GM23338 (cell line): ENCODE measurements at regions not wholly inside any gene's neighbourhood (a gene's known extent, or its start where the extent isn't known, plus 50 kb on each side); places are given as distances from the start of the nearest gene placed in this dataset.

Source experiments
- ATAC-seq: fragments of 200-7000 bp; cut with Tn5 transposase; 3 replicates; pipeline ENCODE4 v1.9.1; 2020
- DNase-seq: peaks from one replicate; pipeline ENCODE4 v3.0.0-alpha.2; 2015; ENCODE audit warnings: low spot score
- H2AFZ ChIP-seq: fragments of 200-600 bp; sonication (generic); 2 replicates; pipeline ENCODE4 v1.8.0; 2016; ENCODE audit warnings: antibody characterized with exemption, mild to moderate bottlenecking, moderate library complexity
- H3F3A ChIP-seq: fragments of 200-600 bp; sonication (generic); replicated peaks from 2 replicates; pipeline ENCODE4 v1.8.0; 2017; ENCODE audit warnings: antibody characterized with exemption, mixed run types, low read depth
- H3K27ac ChIP-seq: fragments of 200-600 bp; sonication (generic); 2 replicates; pipeline ENCODE4 v1.6.1; 2016; ENCODE audit warnings: low read depth
- H3K27me3 ChIP-seq: fragments of 200-600 bp; sonication (generic); 2 replicates; pipeline ENCODE4 v1.8.0; 2016; ENCODE audit warnings: mild to moderate bottlenecking, mixed run types, moderate library complexity; ENCODE audit not compliant: insufficient read depth
- H3K36me3 ChIP-seq: fragments of 200-600 bp; sonication (generic); 2 replicates; pipeline ENCODE4 v1.8.0; 2016; ENCODE audit warnings: mild to moderate bottlenecking; ENCODE audit not compliant: insufficient read depth
- H3K4me1 ChIP-seq: fragments of 200-600 bp; sonication (generic); 2 replicates; pipeline ENCODE4 v1.8.0; 2016; ENCODE audit warnings: mild to moderate bottlenecking, moderate library complexity; ENCODE audit not compliant: insufficient read depth
- H3K4me2 ChIP-seq: fragments of 200-600 bp; sonication (generic); 2 replicates; pipeline ENCODE4 v1.7.1; 2017; ENCODE audit warnings: mixed run types
- H3K4me3 ChIP-seq: fragments of 200-600 bp; sonication (generic); 2 replicates; pipeline ENCODE4 v1.6.1; 2016; ENCODE audit warnings: mixed run types
- H3K79me2 ChIP-seq: fragments of 200-600 bp; sonication (generic); replicated peaks from 2 replicates; pipeline ENCODE4 v1.8.0; 2017; ENCODE audit warnings: mild to moderate bottlenecking; ENCODE audit not compliant: insufficient read depth
- H3K9me2 ChIP-seq: fragments of 200-600 bp; sonication (generic); 2 replicates; pipeline ENCODE4 v1.8.0; 2017; ENCODE audit not compliant: insufficient read depth
- H4K20me1 ChIP-seq: fragments of 200-600 bp; sonication (generic); replicated peaks from 2 replicates; pipeline ENCODE4 v1.8.0; 2017; ENCODE audit warnings: mild to moderate bottlenecking; ENCODE audit not compliant: insufficient read depth
- H3K27ac Mint-ChIP-seq: 2 replicates; pipeline ENCODE4 v1.8.0; 2020; ENCODE audit warnings: inconsistent platforms, mild to moderate bottlenecking, moderate library complexity, mixed read lengths
- H3K27me3 Mint-ChIP-seq: 3 replicates; pipeline ENCODE4 v1.8.0; 2022; ENCODE audit warnings: low read depth, mild to moderate bottlenecking, moderate library complexity, mixed read lengths, inconsistent platforms; ENCODE audit not compliant: insufficient read depth, poor library complexity
- H3K36me3 Mint-ChIP-seq: 3 replicates; pipeline ENCODE4 v1.8.0; 2021; ENCODE audit warnings: low read depth, mild to moderate bottlenecking, inconsistent platforms, moderate library complexity, mixed read lengths
- H3K4me1 Mint-ChIP-seq: 3 replicates; pipeline ENCODE4 v1.8.0; 2020; ENCODE audit warnings: mild to moderate bottlenecking, inconsistent platforms, mixed read lengths
- H3K4me3 Mint-ChIP-seq: 3 replicates; pipeline ENCODE4 v1.8.0; 2021; ENCODE audit warnings: moderate library complexity, mild to moderate bottlenecking, inconsistent platforms, mixed read lengths
- H3K9me3 Mint-ChIP-seq: 3 replicates; pipeline ENCODE4 v1.8.0; 2020; ENCODE audit warnings: moderate library complexity, mild to moderate bottlenecking, inconsistent platforms, mixed read lengths
- EZH2 ChIP-seq: fragments of 200-600 bp; sonication (generic); IDR thresholded peaks from one replicate; pipeline ENCODE4 v1.8.0; 2017; ENCODE audit warnings: antibody characterized with exemption, mild to moderate bottlenecking, low read depth; ENCODE audit not compliant: unreplicated experiment
- EZH2phosphoT487 ChIP-seq: fragments of 200-600 bp; sonication (generic); IDR thresholded peaks from one replicate; pipeline ENCODE4 v1.8.1; 2018; ENCODE audit warnings: antibody characterized with exemption; ENCODE audit not compliant: unreplicated experiment
- NANOG ChIP-seq: IDR thresholded peaks from 2 replicates; pipeline ENCODE4 v1.6.1; 2016; ENCODE audit warnings: antibody characterized with exemption, borderline replicate concordance
- POLR2AphosphoS5 ChIP-seq: IDR thresholded peaks from 2 replicates; pipeline ENCODE4 v1.6.1; 2016; ENCODE audit warnings: antibody characterized with exemption, low read depth
- ZNF114 ChIP-seq: fragments of 250-450 bp; sonication (Bioruptor Pico); IDR thresholded peaks from 2 replicates; pipeline ENCODE4 v1.5.0; 2020; ENCODE audit warnings: mild to moderate bottlenecking, moderate library complexity
- ZNF331 ChIP-seq: fragments of 250-450 bp; sonication (Bioruptor Pico); IDR thresholded peaks from 2 replicates; pipeline ENCODE4 v1.5.0; 2020; ENCODE audit warnings: low read depth, mild to moderate bottlenecking, moderate library complexity
- TF ChIP-seq, protein P1 (sequence below): IDR thresholded peaks from 2 replicates; pipeline ENCODE4 v1.6.1; 2016; ENCODE audit warnings: antibody characterized with exemption

DNA sequence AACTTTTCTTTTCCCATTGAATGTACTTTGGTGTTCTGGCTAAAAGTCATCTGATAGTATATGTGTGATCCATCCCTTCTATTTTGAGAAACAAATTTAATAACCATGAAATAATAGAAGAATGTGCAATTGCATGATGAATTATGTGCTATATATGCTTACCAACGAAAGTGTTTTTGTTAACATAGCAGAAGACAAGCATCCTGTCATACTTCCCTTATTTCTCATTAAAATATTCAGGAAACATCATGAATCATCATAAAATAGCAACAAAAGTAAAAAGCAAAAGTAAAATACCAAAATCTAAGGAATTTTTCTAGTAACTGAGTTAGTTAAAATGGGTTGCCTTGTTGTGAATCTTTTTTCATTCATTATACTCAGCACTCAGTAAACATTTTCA lies 409.0 kb upstream of the PDE3A start:
- Histone ChIP-seq H3K36me3 (no peaks in the 10 kb centered on the region), H3K4me3 (no peak overlapping the region), H3K79me2 (no peaks in the 10 kb centered on the region), H3K9me2 (no peaks in the 10 kb centered on the region), H3K4me2 (no peak overlapping the region), H3K27ac (no peak overlapping the region), H4K20me1 (no peaks in the 10 kb centered on the region), H3K27me3 (no peaks in the 10 kb centered on the region), H3K4me1 (0 out of 2 replicates have a peak, but pooled peaks cover 8% of the 10 kb centered on the region), H2AFZ (no peak overlapping the region), H3F3A (no peaks in the 10 kb centered on the region)
- DNase-seq (no peak), ATAC-seq (no peak)
- Mint-ChIP-seq H3K36me3 (no peaks in the 10 kb centered on the region), H3K27me3 (no peaks in the 10 kb centered on the region), H3K9me3 (no peaks in the 10 kb centered on the region), H3K4me1 (0 out of 3 replicates have a peak, but pooled peaks cover 2% of the 10 kb centered on the region), H3K4me3 (no peak overlapping the region), H3K27ac (no peak overlapping the region)
- TF ChIP-seq EZH2 (no peak), ZNF114 (CRISPR knock-in tag) (no peak), POLR2AphosphoS5 (no peak), ZNF331 (no peak), NANOG (no peak)
- TF ChIP-seq, protein P1, sequence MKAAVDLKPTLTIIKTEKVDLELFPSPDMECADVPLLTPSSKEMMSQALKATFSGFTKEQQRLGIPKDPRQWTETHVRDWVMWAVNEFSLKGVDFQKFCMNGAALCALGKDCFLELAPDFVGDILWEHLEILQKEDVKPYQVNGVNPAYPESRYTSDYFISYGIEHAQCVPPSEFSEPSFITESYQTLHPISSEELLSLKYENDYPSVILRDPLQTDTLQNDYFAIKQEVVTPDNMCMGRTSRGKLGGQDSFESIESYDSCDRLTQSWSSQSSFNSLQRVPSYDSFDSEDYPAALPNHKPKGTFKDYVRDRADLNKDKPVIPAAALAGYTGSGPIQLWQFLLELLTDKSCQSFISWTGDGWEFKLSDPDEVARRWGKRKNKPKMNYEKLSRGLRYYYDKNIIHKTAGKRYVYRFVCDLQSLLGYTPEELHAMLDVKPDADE = no peak

- DNase-seq (no peak), ATAC-seq (no peak)
- H3K27ac Mint-ChIP-seq = no peak overlapping the region
- Histone ChIP-seq H4K20me1 (no peaks in the 10 kb centered on the region), H3K9me2 (no peaks in the 10 kb centered on the region), H3K27me3 (no peaks in the 10 kb centered on the region), H3K79me2 (no peaks in the 10 kb centered on the region), H3K4me3 (no peak overlapping the region), H2AFZ (no peak overlapping the region), H3K36me3 (no peaks in the 10 kb centered on the region), H3K4me1 (0 out of 2 replicates have a peak, but pooled peaks cover 10% of the 10 kb centered on the region), H3F3A (no peaks in the 10 kb centered on the region), H3K27ac (no peak overlapping the region), H3K4me2 (no peak overlapping the region)
- no peaks in the 10 kb centered on the region for H3K27me3 Mint-ChIP-seq
- no peaks in the 10 kb centered on the region for H3K36me3 Mint-ChIP-seq
- no peak for TF ChIP-seq EZH2phosphoT487
- TF ChIP-seq ZNF331 = no peak
- no peak for TF ChIP-seq POLR2AphosphoS5
- H3K9me3 Mint-ChIP-seq = no peaks in the 10 kb centered on the region
- H3K4me3 Mint-ChIP-seq = no peak overlapping the region
- 0 out of 3 replicates have a peak, but pooled peaks cover 2% of the 10 kb centered on the region for H3K4me1 Mint-ChIP-seq
Observed at GRCh38 chr12:19960527-19960926, 407.8 kb upstream of the PDE3A start.

- H3K4me1 ChIP-seq = 0 out of 2 replicates have a peak, but pooled peaks cover 10% of the 10 kb centered on the region
- ATAC-seq = no peak
Observed at GRCh38 chr12:19962192-19962591, 406.1 kb upstream of the PDE3A start.

More at GRCh38 chr12:19962192-19962591, 406.1 kb upstream of the PDE3A start:
- no peaks in the 10 kb centered on the region for H4K20me1 ChIP-seq
- TF ChIP-seq NANOG = no peak
- TF ChIP-seq ZNF114 (CRISPR knock-in tag) = no peak
- TF ChIP-seq EZH2phosphoT487 = no peak
- TF ChIP-seq POLR2AphosphoS5 = no peak
- TF ChIP-seq ZNF331 = no peak
- no peaks in the 10 kb centered on the region for H3K36me3 Mint-ChIP-seq
- H3K79me2 ChIP-seq = no peaks in the 10 kb centered on the region
- peaks cover 2% of the 10 kb centered on the region; the same call in 1 of the 3 replicates for H3K4me1 Mint-ChIP-seq
- H3F3A ChIP-seq = no peaks in the 10 kb centered on the region
- no peaks in the 10 kb centered on the region for H3K27me3 Mint-ChIP-seq
- no peak for DNase-seq
- H3K4me3 ChIP-seq = no peak overlapping the region
- 0 out of 2 replicates have a peak overlapping the region, but pooled peaks have one; percentile 6 for H2AFZ ChIP-seq
- no peak overlapping the region for H3K27ac ChIP-seq
- H3K4me3 Mint-ChIP-seq = no peak overlapping the region
- H3K9me3 Mint-ChIP-seq = no peaks in the 10 kb centered on the region
- H3K4me2 ChIP-seq = no peak overlapping the region
- no peaks in the 10 kb centered on the region for H3K36me3 ChIP-seq
- no peak overlapping the region; the same call in 1 of the 2 replicates for H3K27ac Mint-ChIP-seq
- no peaks in the 10 kb centered on the region for H3K27me3 ChIP-seq
- H3K9me2 ChIP-seq = no peaks in the 10 kb centered on the region
